ENCODE measurements at regions not wholly inside any gene's neighbourhood (a gene's known extent, or its start where the extent isn't known, plus 50 kb on each side); places are given as distances from the start of the nearest gene placed in this dataset.

- TF ChIP-seq CTCF (IDR thresholded peaks at IDR 0.05; ENCODE audit: insufficient read depth, low read depth, low read length) (no peak), EZH2 (IDR thresholded peaks at IDR 0.05; ENCODE audit: insufficient read depth, low read length) (no peak)
These were observed 336.4 kb upstream of the NAV3 start for GRCh38 chr12:77494296-77494695.

Measured in astrocyte (in vitro differentiated cells and primary cell).